ENCODE measurements at regions not wholly inside any gene's neighbourhood (a gene's known extent, or its start where the extent isn't known, plus 50 kb on each side); places are given as distances from the start of the nearest gene placed in this dataset.

DNA sequence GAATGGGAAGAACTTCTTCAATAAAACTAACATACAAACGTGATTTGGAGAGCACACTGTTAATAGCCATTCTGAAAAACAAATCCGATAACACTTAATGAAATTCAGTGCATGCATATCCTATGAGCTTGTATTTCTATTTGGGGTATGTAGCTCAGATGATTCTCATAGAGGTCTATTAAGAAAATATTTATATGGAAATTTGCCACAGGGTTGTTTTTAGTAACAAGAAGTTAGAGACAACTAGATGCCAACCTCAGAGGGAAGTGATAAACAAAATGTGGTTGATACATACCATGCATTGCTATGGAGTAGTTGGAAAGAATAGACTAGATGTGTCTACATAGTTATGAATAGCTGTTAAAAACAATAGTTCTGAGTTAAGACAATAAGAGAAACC lies 395.8 kb upstream of the MAGEB18 start:
- TF ChIP-seq MAFK (IDR thresholded peaks at IDR 0.05; ENCODE audit: low read depth, low read length) (no peak), RFX5 (IDR thresholded peaks at IDR 0.05; ENCODE audit: borderline replicate concordance, low read depth, low read length) (no peak), FOSL1 (IDR thresholded peaks at IDR 0.05; ENCODE audit: insufficient read depth, low read depth, low read length) (no peak), KDM4A (IDR thresholded peaks at IDR 0.05; ENCODE audit: low read depth, low read length, severe bottlenecking) (no peak)
